Ishikawa (cell line): ENCODE measurements at regions not wholly inside any gene's neighbourhood (a gene's known extent, or its start where the extent isn't known, plus 50 kb on each side); places are given as distances from the start of the nearest gene placed in this dataset.

Experiments used
- EP300 ChIP-seq: IDR thresholded peaks from 2 replicates; pipeline ENCODE4 v1.6.1; 2012; ENCODE audit warnings: borderline replicate concordance
- MAX ChIP-seq: IDR thresholded peaks from 2 replicates; pipeline ENCODE4 v1.6.1; 2012
- RAD21 ChIP-seq: IDR thresholded peaks from 2 replicates; pipeline ENCODE4 v1.6.1; 2012; ENCODE audit warnings: low read depth
- REST ChIP-seq: IDR thresholded peaks from 2 replicates; pipeline ENCODE4 v1.6.1; 2012; ENCODE audit warnings: low read depth, mild to moderate bottlenecking
- TAF1 ChIP-seq: IDR thresholded peaks from 2 replicates; pipeline ENCODE4 v1.6.1; 2012; ENCODE audit warnings: low read depth, mild to moderate bottlenecking

- TF ChIP-seq RAD21 (no peak), TAF1 (no peak), REST (no peak), EP300 (no peak), MAX (no peak)
These were observed 545.2 kb downstream of the STK39 start for GRCh38 chr2:167702227-167702626.
